ENCODE measurements at regions not wholly inside any gene's neighbourhood (a gene's known extent, or its start where the extent isn't known, plus 50 kb on each side); places are given as distances from the start of the nearest gene placed in this dataset.

- DNase-seq: no peak
Observed at GRCh38 chr12:132439333-132439904, 50.5 kb upstream of the FBRSL1 start.

- DNase-seq: no peak
Observed at GRCh38 chr12:132438726-132439125, 51.2 kb upstream of the FBRSL1 start.

- no peak for DNase-seq
Observed at GRCh38 chr12:132437943-132438700, 51.8 kb upstream of the FBRSL1 start.

- DNase-seq: no peak
Observed at GRCh38 chr12:132437252-132437932, 52.6 kb upstream of the FBRSL1 start.

GRCh38 chr12:132436791-132437251 is 53.1 kb upstream of the FBRSL1 start:
- DNase-seq: no peak

- DNase-seq: no peak
Observed at GRCh38 chr12:132435486-132436187, 54.3 kb upstream of the FBRSL1 start.

GRCh38 chr12:132433641-132434395 is 56.1 kb upstream of the FBRSL1 start:
- DNase-seq: no peak

- no peak for DNase-seq
Observed at GRCh38 chr12:132432721-132433577, 57.0 kb upstream of the FBRSL1 start.

GRCh38 chr12:132432126-132432705 is 57.7 kb upstream of the FBRSL1 start:
- no peak for DNase-seq

GRCh38 chr12:132430838-132431774 is 58.8 kb upstream of the FBRSL1 start:
- DNase-seq: no peak

- DNase-seq: peak; percentile 80
Observed at GRCh38 chr12:132429946-132430643, 59.9 kb upstream of the FBRSL1 start.

- DNase-seq: no peak
Observed at GRCh38 chr12:132429602-132429945, 60.4 kb upstream of the FBRSL1 start.

- no peak for DNase-seq
Observed at GRCh38 chr12:132428936-132429601, 60.9 kb upstream of the FBRSL1 start.

GRCh38 chr12:132427999-132428935 is 61.7 kb upstream of the FBRSL1 start:
- DNase-seq: no peak

GRCh38 chr12:132427174-132427768 is 62.7 kb upstream of the FBRSL1 start:
- DNase-seq: no peak

GRCh38 chr12:132426349-132427173 is 63.4 kb upstream of the FBRSL1 start:
- no peak for DNase-seq
